Fibroblast of villous mesenchyme (primary cell): ENCODE measurements at regions not wholly inside any gene's neighbourhood (a gene's known extent, or its start where the extent isn't known, plus 50 kb on each side); places are given as distances from the start of the nearest gene placed in this dataset.

Source experiments
- DNase-seq: peaks from one replicate; pipeline ENCODE4 v3.0.0-alpha.2; 2010; ENCODE audit warnings: low read depth
- H3K4me3 ChIP-seq: 2 replicates; pipeline ENCODE4 v1.5.1; 2011; ENCODE audit warnings: low read depth, mild to moderate bottlenecking, low read length
- TF ChIP-seq, protein P1 (sequence below): IDR thresholded peaks from 2 replicates; pipeline ENCODE4 v1.5.1; 2012; ENCODE audit warnings: low read depth, mild to moderate bottlenecking, low read length; ENCODE audit not compliant: insufficient read depth

GRCh38 chr3:88542916-88543315 is 393.2 kb downstream of the C3orf38 start:
- no peak overlapping the region for H3K4me3 ChIP-seq
- TF ChIP-seq, protein P1, sequence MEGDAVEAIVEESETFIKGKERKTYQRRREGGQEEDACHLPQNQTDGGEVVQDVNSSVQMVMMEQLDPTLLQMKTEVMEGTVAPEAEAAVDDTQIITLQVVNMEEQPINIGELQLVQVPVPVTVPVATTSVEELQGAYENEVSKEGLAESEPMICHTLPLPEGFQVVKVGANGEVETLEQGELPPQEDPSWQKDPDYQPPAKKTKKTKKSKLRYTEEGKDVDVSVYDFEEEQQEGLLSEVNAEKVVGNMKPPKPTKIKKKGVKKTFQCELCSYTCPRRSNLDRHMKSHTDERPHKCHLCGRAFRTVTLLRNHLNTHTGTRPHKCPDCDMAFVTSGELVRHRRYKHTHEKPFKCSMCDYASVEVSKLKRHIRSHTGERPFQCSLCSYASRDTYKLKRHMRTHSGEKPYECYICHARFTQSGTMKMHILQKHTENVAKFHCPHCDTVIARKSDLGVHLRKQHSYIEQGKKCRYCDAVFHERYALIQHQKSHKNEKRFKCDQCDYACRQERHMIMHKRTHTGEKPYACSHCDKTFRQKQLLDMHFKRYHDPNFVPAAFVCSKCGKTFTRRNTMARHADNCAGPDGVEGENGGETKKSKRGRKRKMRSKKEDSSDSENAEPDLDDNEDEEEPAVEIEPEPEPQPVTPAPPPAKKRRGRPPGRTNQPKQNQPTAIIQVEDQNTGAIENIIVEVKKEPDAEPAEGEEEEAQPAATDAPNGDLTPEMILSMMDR = no peak
- DNase-seq = no peak

GRCh38 chr3:88572450-88572849 is 422.7 kb downstream of the C3orf38 start:
- DNase-seq = no peak
- H3K4me3 ChIP-seq = no peak overlapping the region
- TF ChIP-seq, protein P1 = no peak

DNA sequence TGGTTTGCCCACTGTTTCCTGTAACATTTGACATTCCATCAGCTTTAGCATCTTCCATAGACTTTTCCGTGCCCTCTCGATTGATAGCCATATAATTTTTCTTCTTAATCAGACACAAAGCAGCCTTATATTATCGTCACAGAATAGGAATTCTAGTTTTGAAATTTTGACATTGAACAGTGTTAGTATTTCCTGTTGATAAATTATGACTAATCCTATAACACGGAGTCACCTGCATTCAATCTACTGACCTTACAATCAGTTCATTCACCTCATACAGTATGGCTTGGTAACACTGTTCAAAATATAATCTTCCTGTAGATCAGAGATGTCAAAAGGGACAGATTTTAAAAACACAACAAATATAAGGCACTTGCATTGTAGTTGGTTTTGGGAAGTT is 423.7 kb downstream of the C3orf38 start:
- TF ChIP-seq, protein P1 = no peak
- no peak for DNase-seq
- no peak overlapping the region for H3K4me3 ChIP-seq

- H3K4me3 ChIP-seq = no peak overlapping the region
- DNase-seq = no peak
- TF ChIP-seq, protein P1 = no peak
These were observed 424.4 kb downstream of the C3orf38 start for GRCh38 chr3:88574146-88574545.

DNA sequence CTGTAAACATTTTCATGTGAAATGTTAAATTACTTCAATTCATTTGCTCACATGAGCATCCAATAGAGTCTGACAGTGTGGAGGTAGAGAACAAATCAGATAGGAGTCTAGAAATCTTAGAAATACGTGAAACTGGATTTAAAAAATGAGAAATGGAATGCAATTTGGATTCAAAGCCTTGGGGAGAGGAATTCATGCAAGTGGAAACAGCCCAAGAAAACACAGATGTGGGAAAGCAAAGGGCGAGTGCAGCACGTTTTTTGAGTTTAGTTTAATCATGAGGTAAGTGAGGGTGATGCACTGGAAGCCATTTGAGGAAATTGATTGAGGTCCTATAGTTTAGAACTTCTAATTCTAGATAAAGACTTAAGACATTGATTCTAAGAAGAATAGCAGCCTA is 434.7 kb downstream of the C3orf38 start:
- TF ChIP-seq, protein P1 = no peak
- no peak for DNase-seq
- H3K4me3 ChIP-seq = no peak overlapping the region

- no peak for DNase-seq
- H3K4me3 ChIP-seq = no peak overlapping the region
- TF ChIP-seq, protein P1 = no peak
These were observed 436.4 kb downstream of the C3orf38 start for GRCh38 chr3:88586121-88586640.

- TF ChIP-seq, protein P1 = no peak
- H3K4me3 ChIP-seq = no peak overlapping the region
- DNase-seq = no peak
These were observed 439.4 kb downstream of the C3orf38 start for GRCh38 chr3:88589138-88589537.
